ENCODE measurements at regions not wholly inside any gene's neighbourhood (a gene's known extent, or its start where the extent isn't known, plus 50 kb on each side); places are given as distances from the start of the nearest gene placed in this dataset.

DNA sequence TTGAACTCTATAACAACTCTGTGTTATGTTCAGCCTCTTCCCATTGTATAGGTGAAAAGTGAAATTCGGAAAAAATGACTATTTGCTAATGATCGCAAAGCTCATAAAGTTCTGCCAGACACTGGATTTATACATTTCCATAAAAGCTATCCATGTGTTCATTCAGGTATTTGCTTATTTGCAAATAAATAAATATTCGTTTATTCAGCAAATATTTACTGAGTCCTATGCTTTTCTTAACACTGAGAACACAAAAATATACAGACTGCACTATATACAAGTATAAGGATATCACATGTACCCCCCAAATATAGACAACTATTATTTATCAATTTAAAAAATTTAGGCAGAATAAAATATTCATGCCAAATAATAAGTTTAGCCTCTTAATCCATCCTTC, 63.2 kb upstream of the ATP8B1 start:
- no peak for DNase-seq

DNA sequence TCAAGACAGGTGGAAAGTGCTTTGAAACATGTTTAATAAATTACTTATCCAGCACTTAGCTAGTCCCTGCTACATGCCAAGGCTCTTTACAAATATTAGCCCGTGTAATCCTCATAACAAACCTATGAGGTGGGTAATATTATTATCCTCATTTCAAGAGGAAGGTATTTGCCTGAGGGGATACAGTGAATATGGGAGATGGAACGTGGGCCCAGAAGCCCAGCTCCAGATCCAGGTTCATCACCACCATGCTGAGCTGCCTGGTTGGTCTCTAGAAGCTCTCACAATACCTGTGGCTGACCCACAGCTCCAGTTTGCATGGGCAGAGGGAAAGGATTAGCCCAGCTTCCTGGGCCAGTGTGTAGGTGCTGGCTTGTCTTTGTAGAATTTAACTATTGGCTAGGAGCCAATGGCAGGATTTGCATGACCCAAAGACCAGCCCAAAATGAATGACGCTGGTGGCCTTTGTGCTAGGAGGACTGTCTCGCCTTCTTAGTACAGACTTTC, 61.6 kb upstream of the ATP8B1 start:
- DNase-seq = no peak

GRCh38 chr18:57863706-57864105, 60.6 kb upstream of the ATP8B1 start:
- no peak for DNase-seq

GRCh38 chr18:57859314-57859713, 56.2 kb upstream of the ATP8B1 start:
- no peak for DNase-seq

GRCh38 chr18:57856557-57857280, 53.6 kb upstream of the ATP8B1 start:
- DNase-seq = no peak

DNA sequence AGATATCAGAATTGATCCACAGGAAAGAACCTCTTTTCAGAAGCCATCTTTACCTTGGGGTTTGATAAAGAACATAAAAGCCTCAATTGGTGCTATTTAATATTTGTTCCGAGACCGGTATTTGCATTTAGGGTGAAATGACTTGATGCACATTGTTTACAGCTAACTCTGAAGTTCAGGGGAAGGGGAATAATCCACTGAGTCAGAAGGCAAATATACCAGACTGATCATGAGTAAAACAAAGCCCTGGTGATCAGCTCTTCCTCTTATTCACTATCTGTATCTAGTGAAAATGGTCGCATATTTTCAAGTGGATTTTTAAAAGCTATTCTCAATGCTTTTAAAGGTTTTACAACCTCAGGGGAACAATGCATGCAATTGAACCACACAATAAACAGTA, 53.0 kb upstream of the ATP8B1 start:
- DNase-seq = no peak

- DNase-seq = no peak
These were observed 52.4 kb upstream of the ATP8B1 start for GRCh38 chr18:57855551-57855950.

- DNase-seq = no peak
These were observed 51.6 kb upstream of the ATP8B1 start for GRCh38 chr18:57854726-57855125.

DNA sequence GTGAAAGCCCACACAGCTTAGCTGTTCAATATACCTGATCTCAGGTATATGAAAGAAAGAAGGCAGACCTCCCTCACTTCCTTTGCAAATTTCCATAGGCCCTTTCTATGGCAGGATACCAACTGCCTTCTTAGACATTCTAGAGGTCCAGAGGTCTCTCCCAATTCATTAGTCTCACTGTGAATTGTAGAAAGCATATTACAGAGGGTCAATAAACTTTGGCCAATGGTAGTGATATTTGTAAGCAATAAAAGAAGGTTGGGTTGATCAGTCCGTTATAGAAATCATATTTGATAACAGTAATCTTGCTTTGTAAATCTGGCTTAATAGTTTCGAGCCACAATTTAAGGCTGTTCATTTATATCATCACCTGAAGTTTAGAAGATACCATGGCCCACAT, 50.7 kb upstream of the ATP8B1 start:
- DNase-seq = no peak

GRCh38 chr18:57853133-57853532, 50.0 kb upstream of the ATP8B1 start:
- no peak for DNase-seq

Data from cerebellar nuclear complex (tissue), 1 donor.